ENCODE measurements at regions not wholly inside any gene's neighbourhood (a gene's known extent, or its start where the extent isn't known, plus 50 kb on each side); places are given as distances from the start of the nearest gene placed in this dataset.

DNA sequence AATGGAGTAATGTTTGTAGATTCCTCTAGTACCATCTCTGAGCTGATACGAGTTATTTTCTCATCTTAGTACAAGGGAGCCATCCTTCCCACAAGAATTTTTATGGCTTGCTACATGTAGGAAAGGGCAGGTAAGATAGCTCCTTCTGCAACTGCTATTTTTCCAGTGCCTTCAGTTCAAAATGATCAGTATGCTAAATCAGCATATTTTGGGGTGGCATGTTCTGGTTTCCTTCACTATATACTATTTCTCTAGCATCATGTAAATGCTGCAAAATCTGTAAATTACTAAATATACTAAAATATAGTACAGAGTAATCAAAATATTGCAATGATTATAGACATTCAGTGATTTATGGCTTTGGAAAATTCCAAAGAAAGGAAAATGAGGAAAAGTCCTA, 1230.0 kb upstream of the CHAC2 start:
- Histone ChIP-seq H3K9me3 (ENCODE audit: control insufficient read depth in 3 of 3, low read length in 3 of 3) (no peaks in the 10 kb centered on the region), H3K27me3 (ENCODE audit: control insufficient read depth in 3 of 3, insufficient read depth in 3 of 3, low read length in 3 of 3) (no peaks in the 10 kb centered on the region), H3K36me3 (ENCODE audit: control insufficient read depth in 3 of 3, insufficient read depth in 3 of 3, low read length in 3 of 3) (no peaks in the 10 kb centered on the region), H3K4me1 (ENCODE audit: control insufficient read depth in 3 of 3, insufficient read depth in 3 of 3, low read length in 3 of 3) (no peaks in the 10 kb centered on the region), H3K9ac (ENCODE audit: low read depth in 1 of 3, low read length in 3 of 3) (no peak overlapping the region), H3K27ac (ENCODE audit: low read depth, low read length) (no peak overlapping the region), H3K4me3 (ENCODE audit: low read length in 3 of 3) (no peak overlapping the region)

DNA sequence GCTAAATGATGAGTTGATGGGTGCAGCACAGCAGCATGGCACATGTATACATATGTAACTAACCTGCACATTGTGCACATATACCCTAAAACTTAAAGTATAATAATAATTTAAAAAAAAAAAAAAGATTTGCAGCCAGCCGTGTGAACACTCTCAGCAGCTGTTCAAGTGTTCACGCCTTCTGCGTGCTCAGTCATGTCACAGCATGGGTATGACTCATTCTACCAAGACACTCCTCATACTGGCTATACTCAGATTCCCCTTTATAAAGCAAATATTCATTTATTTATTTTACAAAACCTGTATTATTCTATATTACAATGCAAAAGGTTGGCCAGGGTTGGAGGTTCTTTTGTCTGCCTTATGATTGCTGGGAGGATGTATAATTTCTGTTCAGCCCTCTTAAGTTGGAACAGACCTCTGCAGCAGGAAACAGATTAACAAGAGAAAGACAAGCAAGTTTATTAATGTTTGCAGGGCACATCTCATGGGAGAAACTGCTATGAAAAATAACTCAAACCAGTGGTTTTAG, 1230.6 kb upstream of the CHAC2 start:
- no peak overlapping the region for H3K4me3 ChIP-seq (ENCODE audit: low read length in 3 of 3)
- no peaks in the 10 kb centered on the region for H3K4me1 ChIP-seq (ENCODE audit: control insufficient read depth in 3 of 3, insufficient read depth in 3 of 3, low read length in 3 of 3)
- no peaks in the 10 kb centered on the region for H3K27me3 ChIP-seq (ENCODE audit: control insufficient read depth in 3 of 3, insufficient read depth in 3 of 3, low read length in 3 of 3)
- no peaks in the 10 kb centered on the region for H3K9me3 ChIP-seq (ENCODE audit: control insufficient read depth in 3 of 3, low read length in 3 of 3)
- no peaks in the 10 kb centered on the region for H3K36me3 ChIP-seq (ENCODE audit: control insufficient read depth in 3 of 3, insufficient read depth in 3 of 3, low read length in 3 of 3)
- H3K27ac ChIP-seq (ENCODE audit: low read depth, low read length): no peak overlapping the region
- no peak overlapping the region for H3K9ac ChIP-seq (ENCODE audit: low read depth in 1 of 3, low read length in 3 of 3)

DNA sequence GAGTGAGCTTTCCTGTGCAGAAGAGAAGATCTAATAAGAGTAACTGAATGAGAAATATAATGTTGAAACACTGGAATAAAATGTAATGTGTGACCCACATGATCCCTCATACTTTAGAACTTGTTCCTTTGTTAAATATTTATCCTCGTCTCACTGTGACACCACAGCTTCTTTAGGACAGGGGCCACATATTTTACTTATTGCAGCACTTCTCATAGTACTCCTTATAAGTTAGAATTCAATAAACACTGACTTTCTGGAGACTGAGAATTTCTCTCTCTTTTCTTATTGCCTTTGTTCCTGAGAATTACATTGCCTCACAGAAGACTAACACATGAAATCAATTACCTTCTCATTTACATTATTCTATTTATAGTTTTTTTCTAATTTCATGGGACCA, 1234.6 kb upstream of the CHAC2 start:
- Histone ChIP-seq H3K9me3 (ENCODE audit: control insufficient read depth in 3 of 3, low read length in 3 of 3) (no peaks in the 10 kb centered on the region), H3K4me1 (ENCODE audit: control insufficient read depth in 3 of 3, insufficient read depth in 3 of 3, low read length in 3 of 3) (no peaks in the 10 kb centered on the region), H3K36me3 (ENCODE audit: control insufficient read depth in 3 of 3, insufficient read depth in 3 of 3, low read length in 3 of 3) (no peaks in the 10 kb centered on the region), H3K9ac (ENCODE audit: low read depth in 1 of 3, low read length in 3 of 3) (no peak overlapping the region), H3K27me3 (ENCODE audit: control insufficient read depth in 3 of 3, insufficient read depth in 3 of 3, low read length in 3 of 3) (no peaks in the 10 kb centered on the region), H3K27ac (ENCODE audit: low read depth, low read length) (no peak overlapping the region), H3K4me3 (ENCODE audit: low read length in 3 of 3) (no peak overlapping the region)

DNA sequence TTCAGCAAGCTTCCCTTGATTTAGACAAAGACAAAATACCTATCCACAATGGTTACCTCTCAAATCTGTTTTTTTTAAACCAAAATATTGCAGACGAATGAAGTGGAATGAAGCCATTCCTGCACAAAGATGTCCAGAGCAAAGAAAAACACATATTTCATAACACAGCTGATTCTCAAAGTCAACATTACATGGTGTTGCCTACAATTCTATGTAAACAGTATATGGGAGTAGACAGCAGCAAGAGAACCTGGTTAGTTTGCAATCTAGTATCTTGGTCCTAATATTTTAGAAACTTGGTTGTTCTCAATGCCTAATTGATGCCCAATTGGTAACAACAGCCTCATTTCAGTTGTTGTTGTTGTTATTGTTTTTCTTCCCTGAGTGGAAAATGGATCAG, 1240.9 kb upstream of the CHAC2 start:
- Histone ChIP-seq H3K4me3 (ENCODE audit: low read length in 3 of 3) (no peak overlapping the region), H3K27ac (ENCODE audit: low read depth, low read length) (no peak overlapping the region), H3K27me3 (ENCODE audit: control insufficient read depth in 3 of 3, insufficient read depth in 3 of 3, low read length in 3 of 3) (no peaks in the 10 kb centered on the region), H3K4me1 (ENCODE audit: control insufficient read depth in 3 of 3, insufficient read depth in 3 of 3, low read length in 3 of 3) (no peaks in the 10 kb centered on the region), H3K9ac (ENCODE audit: low read depth in 1 of 3, low read length in 3 of 3) (no peak overlapping the region), H3K9me3 (ENCODE audit: control insufficient read depth in 3 of 3, low read length in 3 of 3) (peaks cover 0 to 3% (median 0%) of the 10 kb centered on the region in 3 donors), H3K36me3 (ENCODE audit: control insufficient read depth in 3 of 3, insufficient read depth in 3 of 3, low read length in 3 of 3) (no peaks in the 10 kb centered on the region)

DNA sequence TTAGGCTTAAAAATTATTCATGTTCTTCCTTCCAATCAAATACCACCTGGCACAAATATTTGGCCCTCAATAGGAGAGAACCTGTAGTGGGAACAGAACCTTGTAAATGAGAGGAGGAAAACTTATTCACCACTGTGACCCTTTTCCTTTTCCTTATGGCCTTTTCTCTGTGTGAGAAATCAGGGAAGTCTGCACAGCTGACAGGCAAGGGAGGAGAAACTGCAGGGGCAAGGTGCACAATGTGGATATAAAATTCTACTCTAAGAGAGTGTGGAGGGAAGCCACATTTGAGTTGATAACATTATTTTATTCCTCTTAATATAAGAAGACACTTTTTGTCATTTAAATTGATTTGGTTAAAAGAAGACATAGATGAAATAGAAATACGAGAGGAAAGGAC, 1247.0 kb upstream of the CHAC2 start:
- no peak overlapping the region for H3K9ac ChIP-seq (ENCODE audit: low read depth in 1 of 3, low read length in 3 of 3)
- no peak overlapping the region for H3K4me3 ChIP-seq (ENCODE audit: low read length in 3 of 3)
- H3K27ac ChIP-seq (ENCODE audit: low read depth, low read length): no peak overlapping the region

DNA sequence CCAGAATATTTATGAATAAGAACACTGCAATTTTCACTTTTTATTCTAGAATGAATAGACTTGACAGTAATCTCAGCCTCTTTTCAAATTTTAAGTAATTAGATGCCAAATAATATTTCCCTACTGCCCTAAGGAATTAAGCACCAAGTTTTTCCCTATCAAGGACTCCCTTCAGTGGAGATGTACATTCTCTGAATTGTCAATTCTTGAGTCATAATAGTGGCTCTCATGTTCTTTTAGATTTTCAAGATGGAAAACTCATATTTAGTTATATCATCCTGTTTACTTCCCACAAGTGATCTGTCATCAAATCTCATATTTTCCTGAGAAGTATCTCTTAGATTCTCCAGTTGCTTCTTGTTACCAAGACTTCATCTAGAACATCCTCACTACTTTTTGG, 1248.9 kb upstream of the CHAC2 start:
- no peaks in the 10 kb centered on the region for H3K27me3 ChIP-seq (ENCODE audit: control insufficient read depth in 3 of 3, insufficient read depth in 3 of 3, low read length in 3 of 3)
- no peaks in the 10 kb centered on the region for H3K9me3 ChIP-seq (ENCODE audit: control insufficient read depth in 3 of 3, low read length in 3 of 3)
- no peaks in the 10 kb centered on the region for H3K4me1 ChIP-seq (ENCODE audit: control insufficient read depth in 3 of 3, insufficient read depth in 3 of 3, low read length in 3 of 3)
- H3K9ac ChIP-seq (ENCODE audit: low read depth in 1 of 3, low read length in 3 of 3): no peak overlapping the region
- no peak overlapping the region for H3K27ac ChIP-seq (ENCODE audit: low read depth, low read length)
- no peaks in the 10 kb centered on the region for H3K36me3 ChIP-seq (ENCODE audit: control insufficient read depth in 3 of 3, insufficient read depth in 3 of 3, low read length in 3 of 3)
- H3K4me3 ChIP-seq (ENCODE audit: low read length in 3 of 3): no peak overlapping the region

More for the DNA sequence above, 1247.0 kb upstream of the CHAC2 start:
- no peaks in the 10 kb centered on the region for H3K36me3 ChIP-seq (ENCODE audit: control insufficient read depth in 3 of 3, insufficient read depth in 3 of 3, low read length in 3 of 3)
- H3K27me3 ChIP-seq (ENCODE audit: control insufficient read depth in 3 of 3, insufficient read depth in 3 of 3, low read length in 3 of 3): no peaks in the 10 kb centered on the region
- H3K4me1 ChIP-seq (ENCODE audit: control insufficient read depth in 3 of 3, insufficient read depth in 3 of 3, low read length in 3 of 3): no peaks in the 10 kb centered on the region
- H3K9me3 ChIP-seq (ENCODE audit: control insufficient read depth in 3 of 3, low read length in 3 of 3): peaks cover 0 to 3% (median 0%) of the 10 kb centered on the region in 3 donors

DNA sequence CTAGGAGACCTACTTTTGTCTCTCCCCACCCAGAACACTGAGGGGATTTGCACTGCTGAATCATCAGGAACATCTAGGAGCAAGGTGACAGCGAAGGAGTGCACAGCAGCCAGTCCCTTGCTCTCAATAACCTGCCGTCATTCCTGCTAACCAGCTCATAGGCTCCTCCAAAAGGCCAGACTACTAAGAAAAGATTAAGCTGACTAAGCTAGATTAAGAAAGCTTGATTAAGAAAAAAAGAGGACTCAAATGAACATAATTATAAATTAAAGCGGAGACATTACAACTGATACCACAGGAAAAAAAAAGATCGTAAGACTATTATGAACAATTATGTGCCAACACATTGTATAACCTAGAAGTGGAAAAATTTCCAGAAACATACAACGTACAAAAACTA, 1254.8 kb upstream of the CHAC2 start:
- Histone ChIP-seq H3K27me3 (ENCODE audit: control insufficient read depth in 3 of 3, insufficient read depth in 3 of 3, low read length in 3 of 3) (no peaks in the 10 kb centered on the region), H3K9me3 (ENCODE audit: control insufficient read depth in 3 of 3, low read length in 3 of 3) (no peaks in the 10 kb centered on the region), H3K9ac (ENCODE audit: low read depth in 1 of 3, low read length in 3 of 3) (no peak overlapping the region), H3K4me1 (ENCODE audit: control insufficient read depth in 3 of 3, insufficient read depth in 3 of 3, low read length in 3 of 3) (no peaks in the 10 kb centered on the region), H3K36me3 (ENCODE audit: control insufficient read depth in 3 of 3, insufficient read depth in 3 of 3, low read length in 3 of 3) (no peaks in the 10 kb centered on the region), H3K27ac (ENCODE audit: low read depth, low read length) (no peak overlapping the region), H3K4me3 (ENCODE audit: low read length in 3 of 3) (no peak overlapping the region)

DNA sequence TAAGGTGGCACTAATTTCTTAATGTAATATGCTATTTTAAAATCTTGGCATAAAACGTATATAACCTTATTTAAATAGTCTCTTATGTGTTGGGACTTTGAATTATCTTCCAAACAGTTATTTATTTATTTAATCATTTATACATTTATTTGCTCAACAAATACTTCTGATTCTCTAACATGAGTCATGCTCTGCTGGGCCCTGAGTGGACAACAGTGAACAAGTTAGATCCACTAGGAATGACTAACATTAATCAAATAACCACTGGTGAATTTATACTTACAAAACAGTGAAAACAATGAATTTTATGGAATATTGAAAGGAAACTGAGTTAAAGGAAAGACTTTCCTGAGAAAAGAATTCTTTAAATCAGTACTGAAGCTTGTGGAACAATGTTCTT, 1257.2 kb upstream of the CHAC2 start:
- H3K9ac ChIP-seq (ENCODE audit: low read depth in 1 of 3, low read length in 3 of 3): no peak overlapping the region
- no peaks in the 10 kb centered on the region for H3K27me3 ChIP-seq (ENCODE audit: control insufficient read depth in 3 of 3, insufficient read depth in 3 of 3, low read length in 3 of 3)
- H3K27ac ChIP-seq (ENCODE audit: low read depth, low read length): no peak overlapping the region
- no peaks in the 10 kb centered on the region for H3K9me3 ChIP-seq (ENCODE audit: control insufficient read depth in 3 of 3, low read length in 3 of 3)
- H3K4me1 ChIP-seq (ENCODE audit: control insufficient read depth in 3 of 3, insufficient read depth in 3 of 3, low read length in 3 of 3): no peaks in the 10 kb centered on the region
- no peak overlapping the region for H3K4me3 ChIP-seq (ENCODE audit: low read length in 3 of 3)
- no peaks in the 10 kb centered on the region for H3K36me3 ChIP-seq (ENCODE audit: control insufficient read depth in 3 of 3, insufficient read depth in 3 of 3, low read length in 3 of 3)

DNA sequence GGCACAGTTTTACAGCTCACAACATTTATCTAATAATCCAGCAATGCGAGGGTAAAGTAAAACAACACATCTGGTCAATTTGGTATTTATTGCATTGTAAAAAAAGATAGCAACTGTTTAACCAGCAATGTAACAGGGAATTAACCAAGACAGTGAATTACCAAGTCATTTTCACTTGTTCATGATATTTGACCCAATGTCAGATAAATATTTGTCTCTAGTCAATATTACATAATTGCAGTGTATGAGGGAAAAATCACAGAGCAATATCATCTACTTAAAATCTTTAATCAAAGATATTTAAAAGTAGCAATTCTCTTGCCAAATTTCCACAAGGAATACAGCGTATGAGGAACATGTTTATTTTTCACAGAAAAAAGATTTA, 1265.1 kb upstream of the CHAC2 start:
- Histone ChIP-seq H3K9me3 (ENCODE audit: control insufficient read depth in 3 of 3, low read length in 3 of 3) (no peaks in the 10 kb centered on the region), H3K27ac (ENCODE audit: low read depth, low read length) (no peak overlapping the region), H3K36me3 (ENCODE audit: control insufficient read depth in 3 of 3, insufficient read depth in 3 of 3, low read length in 3 of 3) (no peaks in the 10 kb centered on the region), H3K4me1 (ENCODE audit: control insufficient read depth in 3 of 3, insufficient read depth in 3 of 3, low read length in 3 of 3) (no peaks in the 10 kb centered on the region), H3K27me3 (ENCODE audit: control insufficient read depth in 3 of 3, insufficient read depth in 3 of 3, low read length in 3 of 3) (no peaks in the 10 kb centered on the region), H3K9ac (ENCODE audit: low read depth in 1 of 3, low read length in 3 of 3) (no peak overlapping the region), H3K4me3 (ENCODE audit: low read length in 3 of 3) (no peak overlapping the region)

DNA sequence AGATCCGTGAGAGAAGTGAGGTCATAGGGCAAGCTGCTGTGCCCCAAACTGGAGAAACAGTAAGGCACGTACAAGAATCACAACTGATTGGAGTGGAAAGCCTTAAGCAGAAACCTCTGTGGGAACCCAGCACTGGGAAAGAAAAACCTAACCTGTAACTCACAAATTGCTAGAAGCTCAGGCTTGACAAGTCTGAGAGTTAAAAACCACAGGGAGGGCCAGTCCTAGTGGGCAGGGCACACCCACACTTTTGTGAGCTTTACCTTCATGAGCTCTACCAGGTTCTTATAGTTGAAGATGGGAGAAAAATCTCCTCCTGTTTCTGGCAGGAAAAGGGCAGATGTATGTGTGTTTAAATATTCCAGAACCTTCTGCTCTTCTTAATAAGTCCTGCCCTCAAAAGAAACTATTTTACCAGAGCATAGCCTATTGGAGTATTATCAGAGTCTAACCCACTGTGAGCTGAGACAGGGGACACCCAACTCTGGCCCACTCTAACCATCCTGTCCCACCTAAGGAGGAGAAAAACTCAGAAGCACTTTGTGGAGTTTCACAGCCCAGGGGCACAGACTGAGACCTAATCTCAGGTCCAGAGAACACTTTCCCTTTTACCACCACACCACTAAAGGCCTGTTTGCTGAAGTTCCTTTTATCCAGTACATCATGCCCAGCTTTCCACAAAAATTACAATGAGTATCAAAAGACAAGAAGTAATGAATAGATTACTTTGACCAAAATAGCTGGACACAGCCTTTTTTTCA, 1265.7 kb upstream of the CHAC2 start:
- Histone ChIP-seq H3K4me1 (ENCODE audit: control insufficient read depth in 3 of 3, insufficient read depth in 3 of 3, low read length in 3 of 3) (no peaks in the 10 kb centered on the region), H3K4me3 (ENCODE audit: low read length in 3 of 3) (no peak overlapping the region), H3K36me3 (ENCODE audit: control insufficient read depth in 3 of 3, insufficient read depth in 3 of 3, low read length in 3 of 3) (no peaks in the 10 kb centered on the region), H3K9ac (ENCODE audit: low read depth in 1 of 3, low read length in 3 of 3) (no peak overlapping the region), H3K9me3 (ENCODE audit: control insufficient read depth in 3 of 3, low read length in 3 of 3) (no peaks in the 10 kb centered on the region), H3K27ac (ENCODE audit: low read depth, low read length) (no peak overlapping the region), H3K27me3 (ENCODE audit: control insufficient read depth in 3 of 3, insufficient read depth in 3 of 3, low read length in 3 of 3) (no peaks in the 10 kb centered on the region)
